A172 (cell line): ENCODE measurements at regions not wholly inside any gene's neighbourhood (a gene's known extent, or its start where the extent isn't known, plus 50 kb on each side); places are given as distances from the start of the nearest gene placed in this dataset.
"Not testable (repeated sequence)": the region's sequence is repeated elsewhere in the genome, so short reads cannot be mapped to it uniquely, and the experiment has no call there.

Source experiments
- DNase-seq: peaks from one replicate; pipeline ENCODE4 v3.0.0-alpha.2; 2015; ENCODE audit warnings: low spot score

DNA sequence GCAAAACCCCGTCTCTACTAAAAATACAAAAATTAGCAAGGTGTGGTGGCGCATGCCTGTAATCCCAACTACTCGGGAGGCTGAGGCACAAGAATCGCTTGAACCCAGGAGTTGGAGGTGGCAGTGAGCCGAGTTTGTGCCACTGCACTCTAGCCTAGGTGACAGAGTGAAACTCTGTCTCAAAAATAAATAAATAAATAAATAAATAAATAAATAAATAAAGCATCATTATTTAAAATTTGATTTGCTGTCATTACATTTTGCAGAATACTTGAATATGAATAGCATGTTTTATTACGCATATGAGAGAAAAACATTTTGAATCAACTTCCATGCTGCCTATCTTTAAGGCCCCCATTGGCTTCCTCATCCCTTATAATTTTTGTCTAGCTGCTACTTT lies 53.4 kb upstream of the MED14 start:
- not testable (repeated sequence) for DNase-seq

DNA sequence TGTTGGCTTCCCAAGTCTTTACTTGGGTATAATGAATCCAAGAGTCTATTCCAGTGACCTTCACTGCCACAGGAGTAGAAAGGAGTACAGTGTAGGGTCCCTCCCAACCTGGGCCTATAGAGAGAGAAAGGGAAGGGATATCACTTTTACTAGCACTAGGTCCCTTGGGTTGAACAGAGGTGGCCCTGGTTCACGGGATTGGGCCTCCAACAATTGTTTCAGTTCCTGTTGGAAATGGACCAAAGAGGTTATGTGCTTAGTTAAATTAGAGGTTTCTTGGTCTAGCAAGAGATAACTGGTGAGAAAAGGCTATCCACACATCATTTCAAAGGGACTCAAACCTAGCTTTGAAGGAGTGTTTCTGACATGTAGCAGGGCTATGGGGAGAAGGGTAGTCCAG lies 57.1 kb upstream of the MED14 start:
- no peak for DNase-seq

DNA sequence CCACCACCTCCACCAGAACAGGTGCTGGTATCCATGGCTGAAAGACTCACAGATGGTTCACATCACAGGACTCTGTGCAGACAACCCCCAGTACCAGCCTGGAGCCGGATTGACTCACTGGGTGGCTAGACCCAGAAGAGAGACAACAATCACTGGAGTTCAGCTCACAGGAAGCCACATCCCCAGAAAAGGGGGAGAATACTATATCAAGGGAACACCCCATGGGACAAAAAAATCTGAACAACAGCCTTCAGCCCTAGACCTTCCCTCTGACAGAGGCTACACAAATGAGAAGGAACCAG lies 59.4 kb upstream of the MED14 start:
- peak; percentile 44 for DNase-seq

DNA sequence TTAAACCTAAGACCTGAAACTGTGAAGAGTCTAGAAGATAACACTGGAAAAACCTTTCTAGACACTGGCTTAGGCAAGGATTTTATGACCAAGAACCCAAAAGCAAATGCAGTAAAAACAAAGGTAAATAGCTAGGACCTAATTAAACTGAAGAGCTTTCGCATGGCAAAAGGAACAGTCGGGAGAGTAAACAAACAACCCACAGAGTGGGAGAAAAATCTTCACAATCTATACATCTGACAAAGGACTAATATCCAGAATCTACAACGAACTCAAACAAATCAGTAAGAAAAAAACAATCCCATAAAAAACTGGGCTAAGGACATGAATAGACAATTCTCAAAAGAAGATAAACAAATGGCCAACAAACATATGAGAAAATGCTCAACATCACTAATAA lies 64.4 kb upstream of the MED14 start:
- not testable (repeated sequence) for DNase-seq

DNA sequence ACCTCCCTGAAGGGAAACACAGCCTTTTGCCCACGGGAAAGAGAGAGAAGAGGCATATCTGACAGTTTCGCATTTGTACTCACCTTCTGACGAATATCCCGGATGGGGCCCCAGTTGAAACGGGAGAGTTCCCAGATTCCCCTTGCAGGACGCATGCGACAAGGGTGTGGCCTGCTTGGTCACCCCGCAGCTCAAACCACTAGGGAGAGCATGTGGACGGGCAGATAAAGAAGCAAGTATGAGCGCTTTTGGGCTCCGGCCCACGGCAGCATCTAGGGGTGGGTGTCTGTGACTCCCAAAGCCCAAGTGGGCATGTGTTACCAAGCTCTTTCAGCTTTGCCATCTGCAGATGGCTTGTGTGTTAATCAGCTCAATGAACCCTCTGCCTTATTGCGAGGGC lies 70.1 kb upstream of the MED14 start:
- DNase-seq: no peak

DNA sequence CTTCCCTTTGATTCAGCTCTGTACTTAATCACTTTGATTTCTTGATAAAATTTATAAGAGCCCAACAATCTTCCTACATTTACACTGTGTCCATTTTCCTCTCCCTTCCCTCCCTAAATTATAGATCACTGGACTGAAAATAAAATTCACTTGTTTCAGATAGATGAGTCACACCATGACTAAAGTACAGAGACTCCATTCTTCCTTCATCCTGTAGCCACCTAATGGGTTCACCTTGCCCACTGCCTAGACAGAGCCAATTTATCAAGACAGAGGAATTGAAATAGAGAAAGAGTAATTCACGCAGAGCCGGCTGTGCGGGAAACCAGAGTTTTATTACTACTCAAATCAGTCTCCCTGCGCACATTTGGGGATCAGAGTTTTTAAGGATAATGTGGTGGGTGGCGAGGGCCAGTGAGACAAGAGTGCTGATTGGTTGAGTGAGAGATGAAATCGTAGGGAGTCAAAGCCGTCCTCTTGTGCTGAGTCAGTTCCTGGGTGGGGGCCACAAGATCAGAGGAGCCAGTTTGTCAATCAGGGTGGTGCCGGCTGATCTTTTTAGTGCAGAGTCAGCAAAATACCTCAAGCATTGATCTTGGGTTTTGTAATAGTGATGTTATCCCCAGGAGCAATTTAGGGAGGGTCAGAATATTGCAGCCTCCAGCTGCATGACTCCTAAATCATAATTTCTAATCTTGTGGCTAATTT lies 71.3 kb upstream of the MED14 start:
- peak; percentile 11 for DNase-seq

DNA sequence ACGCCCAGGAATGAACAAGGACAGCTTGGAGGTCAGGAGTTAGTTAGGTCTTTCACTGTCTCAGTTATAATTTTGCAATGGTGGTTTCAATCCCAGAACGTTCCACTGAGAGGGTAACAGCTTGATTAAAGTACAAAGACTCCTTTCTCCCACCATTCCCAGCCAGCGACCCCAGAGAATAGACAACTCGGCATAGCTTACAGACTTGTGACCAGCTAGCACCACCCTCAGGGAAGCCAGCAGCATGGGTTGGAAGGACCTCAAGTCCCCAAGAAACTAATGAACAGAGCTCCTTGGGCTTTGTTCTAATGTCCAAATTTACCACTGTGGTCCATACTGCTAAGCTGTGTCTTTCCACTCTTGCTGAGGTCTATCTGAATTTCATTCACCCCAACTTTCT lies 72.0 kb upstream of the MED14 start:
- DNase-seq: no peak

DNA sequence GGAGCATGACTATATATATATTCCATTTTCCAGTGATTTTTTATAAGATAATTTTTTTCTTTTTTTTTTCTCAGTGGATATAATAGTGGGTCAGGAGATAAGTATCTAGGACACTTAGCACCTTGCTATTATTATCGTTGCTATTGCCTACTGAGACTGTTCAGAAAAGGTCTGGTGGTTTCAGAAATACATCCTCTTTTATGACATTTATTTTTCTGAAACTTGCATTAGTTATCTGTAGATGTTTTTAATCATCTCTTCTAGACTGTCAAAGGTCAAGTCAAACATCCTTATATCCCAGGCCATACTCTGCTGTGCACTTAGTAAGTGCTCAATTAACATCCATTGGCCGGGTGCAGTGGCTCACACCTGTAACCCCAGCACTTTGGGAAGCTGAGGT lies 72.9 kb upstream of the MED14 start:
- no peak for DNase-seq

DNA sequence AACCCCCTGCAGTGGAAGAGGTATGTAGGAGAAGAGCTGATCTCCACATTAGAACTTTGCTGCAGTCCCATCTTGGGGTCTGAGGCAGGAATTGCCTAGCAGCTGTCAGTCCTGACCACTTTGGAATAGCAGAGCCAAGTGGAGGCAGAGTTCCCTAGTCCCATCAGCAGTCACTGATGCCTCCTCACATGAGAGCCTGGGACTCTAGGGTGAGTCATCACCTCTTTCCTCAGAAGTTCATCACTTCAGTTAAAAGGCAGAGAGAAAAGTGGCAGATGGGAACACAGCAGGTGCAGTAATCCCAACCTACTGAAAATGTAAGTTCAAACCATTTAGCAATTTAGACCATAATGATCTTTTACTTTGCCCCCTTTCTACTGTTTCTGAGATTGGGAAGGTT lies 73.9 kb upstream of the MED14 start:
- peak; percentile 41 for DNase-seq

DNA sequence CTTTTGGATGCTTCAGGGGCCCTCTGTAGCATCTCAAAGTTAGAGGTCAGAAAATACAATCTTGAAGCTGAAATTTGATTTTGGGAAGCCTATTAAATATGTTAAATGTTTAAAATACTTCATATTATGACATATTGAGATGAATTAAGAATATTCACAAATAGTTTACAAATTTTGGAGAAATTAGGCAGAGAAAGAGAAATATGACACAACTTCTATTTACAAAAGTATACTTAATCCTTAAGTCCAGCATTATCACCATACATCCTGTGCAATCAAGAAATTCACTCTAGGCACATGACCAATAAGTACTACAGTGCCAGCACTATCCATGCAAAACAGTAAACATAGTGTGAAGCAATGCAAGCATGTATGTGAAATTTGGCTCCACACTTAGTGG lies 79.7 kb upstream of the MED14 start:
- not testable (repeated sequence) for DNase-seq

DNA sequence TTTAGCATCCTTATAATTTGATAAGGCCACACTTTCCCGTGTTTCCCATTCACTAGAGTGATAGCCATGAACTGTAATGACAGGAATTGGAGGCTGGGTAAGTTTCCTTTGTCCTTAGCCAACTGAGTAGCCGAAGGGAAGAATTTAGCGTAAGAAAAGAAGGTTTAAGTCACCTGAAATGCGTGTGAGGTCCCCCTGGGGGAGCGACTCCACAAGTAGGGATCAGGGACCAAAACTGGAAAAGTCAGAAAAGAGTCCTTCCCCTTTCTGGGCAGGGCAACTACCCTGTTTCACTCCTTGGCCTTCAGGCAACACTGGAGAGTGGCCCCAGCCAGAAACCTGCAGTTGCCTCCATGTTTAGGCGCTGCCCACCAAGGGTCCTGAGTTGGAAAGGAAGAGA lies 81.6 kb upstream of the MED14 start:
- no peak for DNase-seq

DNA sequence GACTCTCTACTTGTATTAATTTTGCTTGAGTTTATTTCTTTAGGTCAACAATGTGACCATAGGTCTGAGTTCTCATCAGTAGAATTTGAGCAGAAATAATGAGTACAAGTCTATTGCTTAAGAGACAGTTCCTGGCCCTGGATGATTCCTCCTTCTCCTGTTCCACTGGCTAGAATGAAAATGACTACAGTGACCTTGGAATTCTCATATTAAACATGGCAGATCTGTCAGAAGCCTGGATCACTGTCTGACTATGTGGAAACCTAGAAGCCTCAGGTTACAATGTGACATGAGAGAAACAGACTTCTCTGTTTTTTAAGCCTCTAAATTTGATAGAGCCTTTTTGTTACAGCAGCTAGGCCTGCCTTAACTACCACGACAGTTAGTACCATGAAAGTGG lies 82.9 kb upstream of the MED14 start:
- no peak for DNase-seq

DNA sequence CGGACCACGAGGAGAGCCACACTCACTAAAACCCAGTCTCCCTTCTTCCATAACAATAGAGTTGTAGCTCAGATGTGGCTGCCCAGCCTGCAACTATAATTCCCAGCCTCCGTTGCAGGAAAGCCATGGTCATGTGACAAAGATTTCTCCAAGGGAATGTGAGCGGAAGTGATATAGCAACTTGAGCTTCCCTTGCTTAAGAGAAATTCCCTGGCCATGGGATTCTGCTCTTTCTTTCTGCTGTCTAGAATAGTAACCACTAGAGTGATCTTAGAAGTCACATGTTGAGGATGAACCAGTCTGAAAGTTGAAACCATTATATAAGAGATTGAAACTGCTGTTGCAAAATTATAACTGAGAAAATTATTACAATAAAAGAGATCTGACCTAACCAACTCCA lies 86.4 kb upstream of the MED14 start:
- DNase-seq: no peak

DNA sequence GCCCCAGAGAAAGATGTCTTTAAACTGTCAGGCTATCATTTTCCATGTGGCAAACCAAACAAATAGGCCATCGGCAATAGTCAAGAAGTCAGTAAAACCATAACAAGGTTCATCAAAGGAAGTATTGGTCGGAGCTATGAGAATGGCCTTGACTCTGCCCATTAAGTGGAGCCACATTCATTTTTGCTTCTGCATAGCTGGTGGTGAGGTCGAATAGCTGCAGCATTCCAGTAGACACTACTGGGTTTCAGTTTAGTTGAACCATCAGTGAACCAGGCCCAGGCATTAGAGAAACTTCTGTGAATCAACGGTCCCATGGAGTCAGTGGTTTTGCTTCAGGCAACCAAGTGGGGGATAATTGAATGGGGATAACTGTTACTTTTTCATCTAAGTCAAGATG lies 92.0 kb upstream of the MED14 start:
- no peak for DNase-seq

DNA sequence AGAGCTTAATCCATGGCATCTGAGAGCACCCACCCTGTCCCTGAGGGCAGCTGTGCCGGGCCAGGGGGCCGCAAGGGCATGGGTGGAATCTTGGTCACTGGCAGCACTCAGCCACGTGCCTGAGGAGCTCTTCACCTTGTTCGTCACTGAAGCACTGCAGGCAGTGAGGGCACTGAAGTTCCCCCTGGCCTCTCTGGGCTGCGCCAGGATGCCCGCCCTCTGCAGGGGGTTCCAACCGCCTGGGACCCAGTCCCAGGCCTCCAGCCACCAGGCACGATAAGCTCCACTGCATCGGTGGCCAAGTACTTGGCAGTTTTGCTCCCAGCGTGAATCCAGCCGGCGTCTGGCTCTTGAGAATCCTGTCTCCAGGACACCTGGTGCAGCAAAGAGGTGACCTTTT lies 96.4 kb upstream of the MED14 start:
- DNase-seq: no peak

DNA sequence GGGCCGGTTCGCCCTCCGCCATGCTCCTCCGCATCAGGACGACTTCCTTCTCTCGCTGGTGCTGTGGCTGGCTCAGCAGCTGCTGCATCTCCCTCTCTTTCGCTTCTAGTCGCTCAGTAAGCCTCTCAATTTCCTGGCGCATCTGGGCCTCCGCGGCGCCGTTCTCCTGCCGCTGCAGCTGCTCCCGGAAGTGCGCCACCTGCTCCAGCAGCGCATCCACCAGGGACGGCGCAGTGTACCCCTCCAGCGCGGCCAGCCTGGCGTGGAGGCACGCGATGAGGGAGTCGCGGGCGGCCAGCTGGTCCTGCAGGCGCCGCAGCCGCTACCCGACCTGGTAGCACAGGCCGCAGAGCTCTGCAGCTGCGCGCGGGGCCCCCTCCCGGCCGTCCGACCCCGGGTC lies 97.4 kb upstream of the MED14 start:
- DNase-seq: no peak

DNA sequence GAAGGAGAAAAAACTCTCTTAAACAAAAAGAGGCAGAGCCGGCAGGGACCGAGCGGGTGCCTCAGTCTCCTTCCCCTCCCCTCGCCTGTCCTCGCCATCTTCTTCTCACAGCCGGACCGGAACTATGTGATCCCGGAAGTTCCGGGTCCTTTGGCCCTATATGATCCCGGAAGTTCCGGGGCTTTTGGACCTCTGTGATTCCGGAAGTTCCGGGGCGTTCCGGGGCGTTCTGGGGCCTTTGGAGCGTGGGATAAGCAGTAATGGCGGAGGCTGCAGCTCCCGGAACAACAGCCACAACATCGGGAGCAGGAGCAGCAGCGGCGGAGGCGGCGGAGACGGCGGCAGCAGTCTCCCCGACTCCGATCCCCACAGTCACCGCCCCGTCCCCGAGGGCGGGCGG lies 98.9 kb upstream of the MED14 start:
- DNase-seq: no peak

DNA sequence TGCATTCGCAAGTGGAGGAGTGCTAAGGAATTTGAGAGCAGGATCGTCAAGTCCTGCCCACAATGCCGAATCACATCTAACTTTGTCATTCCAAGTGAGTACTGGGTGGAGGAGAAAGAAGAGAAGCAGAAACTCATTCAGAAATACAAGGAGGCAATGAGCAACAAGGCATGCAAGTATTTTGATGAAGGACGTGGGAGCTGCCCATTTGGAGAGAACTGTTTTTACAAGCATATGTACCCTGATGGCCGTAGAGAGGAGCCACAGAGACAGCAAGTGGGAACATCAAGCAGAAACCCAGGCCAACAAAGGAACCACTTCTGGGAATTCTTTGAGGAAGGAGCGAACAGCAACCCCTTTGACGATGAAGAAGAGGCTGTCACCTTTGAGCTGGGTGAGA lies 100.2 kb upstream of the MED14 start:
- DNase-seq: no peak

DNA sequence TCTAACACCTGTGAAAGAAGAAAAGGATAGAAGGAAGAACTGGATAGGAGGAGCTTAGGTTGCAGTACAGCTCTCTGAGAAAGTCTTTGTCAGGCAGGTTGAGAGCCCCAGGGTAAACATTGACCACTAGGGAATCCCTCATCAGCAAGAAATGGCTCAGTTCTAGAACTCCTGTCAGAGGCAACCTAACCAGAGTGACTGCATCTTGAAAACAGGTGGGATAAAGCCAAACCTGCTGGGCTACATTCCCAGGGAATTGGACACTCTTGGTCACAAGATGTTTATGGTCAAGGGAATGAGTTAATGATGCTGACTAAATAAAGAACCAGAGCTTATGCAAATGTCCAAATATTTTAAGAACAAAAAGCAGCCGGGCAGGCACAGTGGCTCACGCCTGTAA lies 108.3 kb upstream of the MED14 start:
- no peak for DNase-seq

DNA sequence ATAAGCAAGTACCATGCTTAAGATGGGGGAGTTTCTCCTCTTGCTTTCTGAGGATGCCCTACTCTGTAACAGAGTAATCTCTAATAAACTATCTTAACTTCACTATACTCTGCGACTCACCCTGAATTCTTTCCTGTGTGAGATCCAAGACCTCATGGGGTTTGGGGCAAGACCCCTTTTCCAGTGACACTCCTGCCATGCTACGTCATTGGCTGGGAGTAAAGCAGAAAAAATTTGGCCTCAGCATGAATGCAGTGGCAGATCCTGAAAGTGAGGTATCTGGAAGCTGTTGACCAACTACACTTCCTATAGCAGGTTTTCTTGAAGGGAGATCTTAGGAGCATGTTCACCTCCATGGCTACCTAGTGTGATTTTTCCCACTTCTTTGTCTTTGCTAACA lies 109.1 kb upstream of the MED14 start:
- peak; percentile 10 for DNase-seq

DNA sequence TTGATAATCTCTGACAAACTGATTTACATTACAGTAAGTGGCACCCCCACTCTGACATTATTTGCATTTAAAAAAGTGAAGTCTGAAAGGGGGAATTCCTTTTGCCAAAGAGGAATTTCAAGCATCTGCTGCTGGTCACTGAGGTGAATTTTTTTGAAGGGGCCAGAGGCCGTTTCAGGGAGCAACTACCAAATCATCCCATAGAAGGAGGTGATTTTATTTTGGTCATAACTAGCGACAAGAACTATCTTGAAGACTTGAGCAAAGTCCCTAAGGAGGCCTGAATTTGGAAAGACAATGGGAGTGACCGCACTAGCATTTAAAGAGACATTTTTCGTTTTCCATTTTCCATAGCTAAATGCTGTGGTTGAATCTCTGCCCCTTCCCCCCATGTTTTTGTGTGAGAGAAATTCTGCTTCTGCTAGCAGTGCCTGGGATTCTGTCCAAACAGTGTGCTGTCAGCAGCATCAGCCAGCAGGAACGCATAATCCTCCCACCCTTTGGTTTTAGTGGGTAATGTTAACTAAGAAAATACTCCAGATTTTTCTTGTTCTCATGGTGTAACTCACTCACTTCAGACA lies 110.1 kb upstream of the MED14 start:
- peak; percentile 87 for DNase-seq

DNA sequence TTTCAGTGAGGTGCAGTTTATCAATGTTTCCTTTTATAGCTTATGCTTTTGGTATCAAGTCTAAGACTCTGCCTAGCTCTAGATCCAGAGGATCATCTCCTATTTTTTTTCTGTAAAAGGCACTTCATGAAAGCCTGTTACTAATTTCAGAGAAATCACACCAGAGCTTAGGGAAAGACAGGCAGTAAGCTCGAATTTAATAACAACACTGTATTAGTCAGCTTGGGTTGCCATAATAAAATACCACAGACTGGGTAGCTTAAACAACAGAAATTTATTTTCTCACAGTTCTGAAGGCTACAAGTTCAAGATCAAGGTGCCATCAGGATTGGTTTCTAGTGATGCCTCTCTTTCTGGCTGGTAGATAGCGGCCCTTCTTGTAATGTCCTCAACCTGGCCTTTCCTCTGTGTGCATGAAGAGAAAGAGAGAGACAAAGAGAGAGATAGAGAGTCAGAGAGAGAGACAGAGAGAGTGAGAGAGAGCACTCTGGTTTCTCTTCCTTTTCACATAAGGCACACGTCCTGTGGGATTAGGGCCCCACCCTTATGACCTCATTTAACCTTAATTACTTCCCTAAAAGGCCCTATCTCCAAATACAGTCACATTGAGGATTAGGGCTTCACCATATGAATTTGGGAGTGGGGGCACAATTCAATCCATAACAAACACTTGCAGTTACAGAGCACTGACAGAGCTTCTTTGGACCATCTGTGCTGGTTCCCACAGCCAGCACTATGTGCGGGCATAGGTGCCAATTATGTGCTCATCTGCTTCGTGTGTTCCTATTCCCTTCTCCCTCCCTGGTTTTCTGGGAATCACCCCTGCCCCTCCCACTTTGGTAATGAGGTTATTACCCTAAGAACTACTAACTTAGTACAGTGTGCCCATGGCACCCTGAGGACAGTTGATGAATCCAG lies 114.8 kb upstream of the MED14 start:
- DNase-seq: no peak

DNA sequence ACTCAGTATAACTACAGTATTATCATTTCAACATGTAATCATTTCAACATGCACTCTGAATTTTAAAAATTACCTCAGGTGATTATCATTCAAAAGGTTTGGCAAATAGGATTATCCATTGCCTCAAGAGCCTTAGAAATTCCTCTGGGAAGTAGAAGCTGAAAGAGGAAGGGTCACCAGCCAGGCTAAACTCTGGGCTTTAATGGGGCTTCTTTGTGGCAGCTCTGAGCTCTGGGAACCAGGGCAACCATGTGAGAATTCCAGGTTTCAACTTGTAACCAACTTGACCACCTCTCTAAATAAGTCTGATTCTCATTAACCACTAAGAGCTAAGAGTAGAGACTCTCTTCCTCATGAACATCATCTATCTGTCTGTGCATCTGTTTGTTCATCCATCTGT lies 117.2 kb upstream of the MED14 start:
- DNase-seq: no peak
